Transverse colon (tissue), 3 donors: ENCODE measurements at regions not wholly inside any gene's neighbourhood (a gene's known extent, or its start where the extent isn't known, plus 50 kb on each side); places are given as distances from the start of the nearest gene placed in this dataset.

ENCODE experiments used
- EP300 ChIP-seq: sonication (generic); formaldehyde crosslinking; IDR thresholded peaks from one replicate; pipeline ENCODE4 v1.6.1; 2017; ENCODE audit warnings: antibody characterized with exemption, low read depth
- TF ChIP-seq, protein P1 (sequence below), 5 experiments: fragments of 200-600 bp in 3 of 5; fragments of 450-650 bp in 2 of 5; sonication (generic) in 3 of 5; IDR thresholded peaks; 1 replicate in 2 of 5; 2 replicates in 3 of 5; pipeline ENCODE4 v1.5.1; 2016 to 2017; ENCODE audit warnings: antibody characterized with exemption in 5 of 5, inconsistent platforms in 3 of 5, mild to moderate bottlenecking in 2 of 5, moderate library complexity in 1 of 5

DNA sequence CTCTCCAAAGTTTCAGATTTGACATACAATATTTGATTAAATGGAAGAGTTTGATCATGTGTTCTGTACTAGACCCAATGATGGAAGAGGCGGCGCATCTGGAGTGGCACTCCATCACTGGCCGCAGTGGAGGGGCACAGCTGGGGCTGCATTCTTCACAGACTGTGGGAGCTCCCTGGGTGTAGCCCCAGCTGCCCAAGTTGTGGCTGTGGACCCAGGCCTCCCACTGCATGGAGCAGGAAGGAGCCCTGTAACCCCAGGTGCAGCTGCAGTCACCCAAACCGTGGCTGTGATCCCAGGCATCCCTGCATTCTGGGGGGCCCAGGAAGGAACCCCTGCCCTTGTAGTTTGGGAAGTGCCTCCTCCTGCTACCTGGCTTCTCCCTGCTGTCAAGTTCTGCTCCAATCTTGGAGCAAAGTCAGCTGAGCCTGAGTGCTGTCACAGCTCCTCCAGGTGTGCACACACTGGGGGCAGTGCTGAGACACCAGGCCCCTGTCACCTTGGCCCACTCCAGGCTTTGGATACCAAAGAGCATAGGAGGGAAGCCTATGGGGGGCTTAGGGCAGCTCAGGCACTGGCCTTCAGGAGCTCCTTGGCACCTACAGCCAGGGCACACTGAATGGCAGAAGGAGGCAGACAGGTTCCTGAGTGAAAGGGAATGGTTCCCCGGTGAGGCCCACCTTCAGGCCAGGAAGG lies 651.9 kb upstream of the BCHE start:
- TF ChIP-seq, protein P1, sequence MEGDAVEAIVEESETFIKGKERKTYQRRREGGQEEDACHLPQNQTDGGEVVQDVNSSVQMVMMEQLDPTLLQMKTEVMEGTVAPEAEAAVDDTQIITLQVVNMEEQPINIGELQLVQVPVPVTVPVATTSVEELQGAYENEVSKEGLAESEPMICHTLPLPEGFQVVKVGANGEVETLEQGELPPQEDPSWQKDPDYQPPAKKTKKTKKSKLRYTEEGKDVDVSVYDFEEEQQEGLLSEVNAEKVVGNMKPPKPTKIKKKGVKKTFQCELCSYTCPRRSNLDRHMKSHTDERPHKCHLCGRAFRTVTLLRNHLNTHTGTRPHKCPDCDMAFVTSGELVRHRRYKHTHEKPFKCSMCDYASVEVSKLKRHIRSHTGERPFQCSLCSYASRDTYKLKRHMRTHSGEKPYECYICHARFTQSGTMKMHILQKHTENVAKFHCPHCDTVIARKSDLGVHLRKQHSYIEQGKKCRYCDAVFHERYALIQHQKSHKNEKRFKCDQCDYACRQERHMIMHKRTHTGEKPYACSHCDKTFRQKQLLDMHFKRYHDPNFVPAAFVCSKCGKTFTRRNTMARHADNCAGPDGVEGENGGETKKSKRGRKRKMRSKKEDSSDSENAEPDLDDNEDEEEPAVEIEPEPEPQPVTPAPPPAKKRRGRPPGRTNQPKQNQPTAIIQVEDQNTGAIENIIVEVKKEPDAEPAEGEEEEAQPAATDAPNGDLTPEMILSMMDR (IDR thresholded peaks at IDR 0.05) = no peak
- no peak for TF ChIP-seq EP300
